Loucy (cell line): ENCODE measurements at regions not wholly inside any gene's neighbourhood (a gene's known extent, or its start where the extent isn't known, plus 50 kb on each side); places are given as distances from the start of the nearest gene placed in this dataset.

Experiments used
- EZH2phosphoT487 ChIP-seq: fragments of 200-600 bp; IDR thresholded peaks from 2 replicates; pipeline ENCODE4 v1.6.1; 2018; ENCODE audit warnings: antibody characterized with exemption, mild to moderate bottlenecking, moderate library complexity, borderline replicate concordance
- TF ChIP-seq, protein P1 (sequence below): fragments of 200-600 bp; sonication (generic); conservative IDR thresholded peaks from 2 replicates; pipeline ENCODE4 v1.5.1; 2014; ENCODE audit warnings: mild to moderate bottlenecking, antibody characterized with exemption, low read length

DNA sequence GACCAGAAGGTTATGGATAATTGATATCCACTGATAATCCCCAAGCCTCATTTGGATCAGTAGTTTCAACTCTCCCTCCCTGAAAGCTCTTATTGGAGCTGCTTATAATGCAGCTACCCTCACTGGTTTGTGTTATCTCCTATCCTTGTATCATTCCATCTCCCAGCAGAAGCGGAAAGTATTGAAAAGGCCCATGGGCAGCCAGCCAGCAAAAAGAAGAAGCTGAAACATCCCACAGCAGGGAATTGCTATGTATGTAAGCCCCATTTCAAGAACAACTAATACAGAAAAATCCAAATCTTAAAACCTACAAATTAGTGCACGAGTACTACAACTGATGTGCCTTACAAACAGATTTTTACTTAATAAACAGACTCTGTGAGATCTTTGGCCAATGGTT is 269.0 kb upstream of the ECI2 start:
- TF ChIP-seq, protein P1, sequence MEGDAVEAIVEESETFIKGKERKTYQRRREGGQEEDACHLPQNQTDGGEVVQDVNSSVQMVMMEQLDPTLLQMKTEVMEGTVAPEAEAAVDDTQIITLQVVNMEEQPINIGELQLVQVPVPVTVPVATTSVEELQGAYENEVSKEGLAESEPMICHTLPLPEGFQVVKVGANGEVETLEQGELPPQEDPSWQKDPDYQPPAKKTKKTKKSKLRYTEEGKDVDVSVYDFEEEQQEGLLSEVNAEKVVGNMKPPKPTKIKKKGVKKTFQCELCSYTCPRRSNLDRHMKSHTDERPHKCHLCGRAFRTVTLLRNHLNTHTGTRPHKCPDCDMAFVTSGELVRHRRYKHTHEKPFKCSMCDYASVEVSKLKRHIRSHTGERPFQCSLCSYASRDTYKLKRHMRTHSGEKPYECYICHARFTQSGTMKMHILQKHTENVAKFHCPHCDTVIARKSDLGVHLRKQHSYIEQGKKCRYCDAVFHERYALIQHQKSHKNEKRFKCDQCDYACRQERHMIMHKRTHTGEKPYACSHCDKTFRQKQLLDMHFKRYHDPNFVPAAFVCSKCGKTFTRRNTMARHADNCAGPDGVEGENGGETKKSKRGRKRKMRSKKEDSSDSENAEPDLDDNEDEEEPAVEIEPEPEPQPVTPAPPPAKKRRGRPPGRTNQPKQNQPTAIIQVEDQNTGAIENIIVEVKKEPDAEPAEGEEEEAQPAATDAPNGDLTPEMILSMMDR: no peak
- no peak for TF ChIP-seq EZH2phosphoT487
